ENCODE measurements at regions not wholly inside any gene's neighbourhood (a gene's known extent, or its start where the extent isn't known, plus 50 kb on each side); places are given as distances from the start of the nearest gene placed in this dataset.
"Not testable (repeated sequence)": the region's sequence is repeated elsewhere in the genome, so short reads cannot be mapped to it uniquely, and the experiment has no call there.

DNA sequence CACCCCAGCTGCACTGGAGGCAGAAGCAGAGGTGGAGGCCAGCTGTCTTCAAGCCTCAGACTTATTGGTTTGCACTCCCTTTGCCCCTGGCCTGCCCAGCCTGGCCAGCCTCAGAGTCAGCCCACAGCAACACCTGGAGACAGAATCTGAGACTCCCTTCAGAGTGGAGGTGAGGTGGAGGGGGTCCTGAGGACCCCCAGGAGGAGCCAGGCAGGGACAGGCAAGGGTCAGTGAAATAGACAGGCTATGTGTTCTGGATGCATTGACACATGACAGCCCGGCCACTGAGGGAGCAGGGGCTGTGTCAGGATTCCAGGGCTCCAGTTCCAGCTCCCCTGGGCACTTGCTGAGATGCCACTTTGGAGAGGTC lies 309.7 kb downstream of the MYCN start:
- no peak for DNase-seq

DNA sequence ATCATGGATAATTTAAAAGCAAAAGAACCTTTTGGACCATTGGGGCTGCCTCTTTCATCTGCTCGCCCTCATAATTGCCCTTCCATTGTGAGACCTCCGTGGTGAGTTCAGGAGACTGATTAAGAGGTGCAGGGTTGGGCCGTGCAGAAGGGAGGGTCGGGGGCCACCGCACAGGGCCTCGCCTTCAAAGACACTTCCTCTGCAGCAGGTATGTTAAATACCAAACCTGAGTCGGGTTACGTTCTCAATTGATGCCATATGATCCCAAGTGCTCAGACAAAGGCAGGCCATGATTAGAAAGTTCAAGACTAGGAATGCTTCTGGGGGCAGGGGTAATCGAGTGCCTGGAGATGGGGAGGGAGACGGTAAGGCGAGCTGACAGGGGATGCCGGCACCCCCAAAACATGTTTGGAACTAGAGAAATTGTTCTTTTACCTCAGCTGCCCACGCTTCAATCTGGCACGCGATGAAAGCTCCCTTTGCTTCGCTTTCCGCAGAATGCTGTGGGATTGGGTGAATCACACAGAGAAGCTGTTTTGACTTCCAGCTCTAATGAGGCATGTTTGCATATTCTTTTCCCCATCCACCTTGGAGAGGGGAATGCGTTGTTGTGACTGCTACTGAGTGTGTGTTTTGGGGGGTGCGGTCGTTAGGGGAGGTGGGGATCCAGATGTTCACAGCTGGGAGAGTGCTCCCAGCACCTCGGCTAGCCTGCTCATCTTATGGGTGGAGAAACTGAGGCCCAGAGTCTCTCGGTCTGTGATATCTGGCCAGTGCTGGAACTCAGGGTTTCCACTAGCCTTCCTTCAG lies 309.1 kb downstream of the MYCN start:
- no peak for DNase-seq

DNA sequence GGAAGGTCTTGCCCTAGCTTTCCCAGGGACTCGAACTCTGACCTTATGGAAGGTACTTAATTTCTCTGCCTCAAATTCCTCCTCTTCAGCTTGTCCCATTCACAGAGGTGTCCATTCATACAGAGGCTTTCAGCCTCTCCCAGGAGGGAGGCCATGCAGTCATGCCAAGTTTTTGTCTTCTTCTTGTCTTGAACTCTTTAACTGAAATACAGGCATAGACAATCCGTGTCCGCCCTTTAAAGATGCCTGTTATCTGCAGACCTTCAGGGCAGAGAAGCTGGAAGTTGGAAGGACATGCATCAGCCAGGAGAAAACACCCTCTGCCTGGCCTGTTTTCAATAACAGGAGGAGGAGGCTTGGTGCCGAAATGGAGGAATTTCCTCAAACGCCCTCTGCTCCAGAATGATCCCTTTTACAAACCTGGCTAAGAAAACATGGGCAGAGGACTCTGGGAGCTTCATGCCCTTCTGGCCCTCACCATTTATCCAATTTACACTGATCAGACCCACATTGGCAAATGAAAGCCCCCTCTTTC lies 308.3 kb downstream of the MYCN start:
- no peak for DNase-seq

DNA sequence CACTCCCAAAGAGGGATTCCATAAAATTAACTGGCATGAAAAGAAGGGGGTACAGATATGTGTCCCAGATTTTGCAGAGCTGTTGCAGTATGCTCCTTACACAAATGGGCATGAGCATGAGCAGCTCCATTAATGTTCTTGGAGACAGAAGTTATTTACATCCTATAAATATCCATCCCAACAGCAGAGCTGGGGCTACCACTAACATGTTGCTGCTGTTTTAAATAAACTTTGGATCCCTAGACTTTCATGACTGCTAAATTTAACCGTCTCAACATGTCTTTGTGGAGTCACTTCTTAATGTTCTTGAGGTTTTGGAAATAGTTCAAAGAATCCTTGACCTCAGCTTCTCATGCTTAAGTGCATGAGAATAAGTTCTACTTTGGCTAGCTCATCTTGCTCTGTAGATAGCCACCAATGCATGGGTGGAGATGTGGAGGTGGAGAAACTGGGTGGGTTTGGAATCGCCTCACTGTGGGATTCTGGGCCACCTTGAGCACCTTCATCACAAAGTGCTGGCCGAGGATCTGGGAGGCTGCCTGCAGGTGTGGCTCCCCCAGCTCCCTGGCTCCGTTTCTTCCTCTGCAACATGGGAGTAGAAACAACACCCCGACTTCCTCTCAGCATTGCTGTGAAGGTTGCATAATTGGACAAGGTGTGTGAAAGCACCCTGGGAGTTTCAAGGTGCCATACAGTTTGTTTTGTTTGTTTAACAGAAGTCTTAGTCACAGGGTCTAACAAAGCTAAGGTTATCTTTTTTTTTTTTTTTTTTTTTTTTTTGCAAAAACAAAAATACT lies 307.2 kb downstream of the MYCN start:
- no peak for DNase-seq

DNA sequence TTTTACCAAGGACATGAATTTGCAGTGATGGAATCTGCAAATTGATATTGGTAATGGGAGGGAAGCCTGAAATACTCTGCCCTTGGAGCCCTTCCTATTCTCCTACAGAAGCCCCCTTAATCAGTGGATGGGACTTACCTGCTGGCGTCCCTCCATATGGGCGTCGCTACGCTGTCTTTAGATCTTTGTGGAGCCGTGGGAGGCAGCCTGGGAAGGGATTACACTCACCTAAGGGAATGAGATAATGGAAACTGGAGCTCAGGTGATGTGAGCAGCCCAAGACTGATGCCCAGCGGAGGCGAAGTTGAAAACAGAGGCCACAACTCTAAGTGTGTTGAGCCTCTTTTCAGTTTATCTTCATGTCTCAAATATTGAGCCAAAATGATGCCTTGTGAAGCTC lies 306.6 kb downstream of the MYCN start:
- no peak for DNase-seq

DNA sequence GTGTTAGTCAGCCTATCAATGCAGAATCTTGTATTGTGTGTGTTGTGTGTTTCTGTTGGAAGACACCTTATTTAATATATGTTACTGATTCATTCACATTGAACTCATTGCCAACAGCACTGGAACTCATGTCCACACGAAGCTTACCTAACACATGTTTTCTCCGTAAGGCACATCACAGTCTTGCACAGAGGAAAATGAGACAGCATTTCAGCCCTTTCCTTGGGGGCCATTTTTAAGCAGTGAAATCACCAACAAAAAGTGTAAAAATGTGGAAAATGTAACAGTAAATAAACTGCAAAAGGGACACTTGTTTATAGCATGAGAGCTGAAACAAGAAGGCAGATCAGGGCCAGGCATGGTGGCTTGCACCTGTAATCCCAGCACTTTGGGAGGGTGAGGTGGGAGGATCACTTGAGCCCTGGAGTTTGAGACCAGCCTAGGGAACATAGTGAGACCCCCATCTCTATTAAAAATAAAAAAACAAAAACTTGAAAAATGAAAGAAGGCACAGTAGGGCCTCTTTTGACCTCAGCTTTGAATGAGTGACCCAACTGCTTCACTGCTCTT lies 306.0 kb downstream of the MYCN start:
- no peak for DNase-seq

DNA sequence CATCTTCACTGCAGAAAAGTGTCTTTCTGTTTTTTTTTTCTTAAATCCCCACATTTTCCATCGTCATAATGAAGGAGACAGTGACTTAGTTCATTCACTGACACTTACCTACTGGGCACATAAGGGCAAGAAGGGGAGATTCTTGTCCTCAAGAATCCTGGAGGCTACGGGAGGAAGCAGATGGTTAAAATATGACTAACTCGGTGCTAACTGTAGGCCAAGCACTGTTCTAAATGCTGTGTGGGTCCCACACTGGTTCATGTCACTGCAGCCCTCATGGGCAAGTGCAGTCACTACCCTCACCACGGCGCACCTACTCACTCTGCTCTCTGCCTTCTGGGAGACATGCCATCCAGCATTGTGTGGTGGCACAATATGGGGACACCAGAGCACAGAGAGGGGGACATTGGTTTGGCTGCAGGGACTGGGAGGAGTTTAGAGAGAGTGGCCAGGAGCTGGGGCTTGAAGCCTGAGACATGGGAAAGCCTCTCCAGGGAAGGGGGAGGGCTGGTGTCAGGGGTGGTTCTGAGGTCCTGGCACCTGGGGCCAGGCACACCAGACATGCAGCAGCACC lies 305.2 kb downstream of the MYCN start:
- no peak for DNase-seq

DNA sequence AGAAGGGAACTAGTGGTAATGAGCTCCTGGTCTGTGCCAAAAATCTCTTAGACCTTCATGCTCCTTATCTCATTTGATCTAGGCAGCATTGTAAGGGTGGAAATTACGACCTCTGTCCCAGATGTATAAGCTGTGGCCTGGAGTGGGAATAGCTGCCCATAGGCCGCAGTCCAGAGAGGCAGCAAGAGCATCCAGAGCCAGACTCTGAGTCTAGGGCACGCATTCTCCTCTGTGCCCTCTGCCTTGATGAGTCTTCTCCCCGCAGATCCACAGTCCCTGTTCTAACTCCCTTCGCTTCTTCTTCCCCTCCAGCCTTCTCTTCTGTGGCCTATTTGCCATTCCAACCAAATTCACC lies 304.6 kb downstream of the MYCN start:
- DNase-seq, result no peak

DNA sequence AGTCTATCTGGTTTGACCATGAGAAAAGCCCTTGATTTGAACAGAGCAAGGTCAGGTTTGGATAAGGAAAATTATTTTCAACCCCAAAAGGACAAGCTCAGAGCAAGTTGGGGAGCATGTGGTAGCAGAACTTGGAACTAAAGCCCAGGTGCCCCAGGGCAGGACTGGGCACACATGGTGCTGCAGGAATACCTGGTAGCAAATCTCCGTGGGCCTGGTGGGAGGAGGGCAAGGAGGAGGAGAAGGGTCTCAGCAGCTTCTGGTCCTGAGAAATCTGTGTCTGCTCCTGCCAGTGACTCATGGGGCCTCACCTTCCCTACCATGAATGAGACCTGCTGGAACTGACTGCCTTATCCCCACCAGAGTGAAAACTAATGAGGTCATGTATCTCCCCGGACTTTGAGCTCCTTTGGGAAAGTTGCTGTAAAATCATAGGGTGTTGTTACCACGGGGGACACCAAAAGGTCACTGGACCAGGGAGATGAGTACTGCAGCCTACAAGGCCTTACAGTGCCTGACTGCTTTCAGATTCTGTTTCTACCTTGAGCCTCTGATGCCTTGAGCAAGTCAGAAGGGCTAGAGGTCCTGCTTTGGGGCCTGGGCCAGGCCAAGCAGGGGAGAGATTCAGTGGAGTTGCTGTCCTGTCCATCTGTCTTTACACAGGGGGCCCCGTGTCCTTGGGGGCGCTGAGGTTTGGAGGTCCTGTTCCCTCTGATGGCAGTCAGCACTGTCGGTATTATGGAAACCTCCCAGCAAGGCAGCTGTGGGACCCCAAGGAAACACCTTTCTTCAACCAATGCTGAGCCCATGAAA lies 304.0 kb downstream of the MYCN start:
- no peak for DNase-seq

DNA sequence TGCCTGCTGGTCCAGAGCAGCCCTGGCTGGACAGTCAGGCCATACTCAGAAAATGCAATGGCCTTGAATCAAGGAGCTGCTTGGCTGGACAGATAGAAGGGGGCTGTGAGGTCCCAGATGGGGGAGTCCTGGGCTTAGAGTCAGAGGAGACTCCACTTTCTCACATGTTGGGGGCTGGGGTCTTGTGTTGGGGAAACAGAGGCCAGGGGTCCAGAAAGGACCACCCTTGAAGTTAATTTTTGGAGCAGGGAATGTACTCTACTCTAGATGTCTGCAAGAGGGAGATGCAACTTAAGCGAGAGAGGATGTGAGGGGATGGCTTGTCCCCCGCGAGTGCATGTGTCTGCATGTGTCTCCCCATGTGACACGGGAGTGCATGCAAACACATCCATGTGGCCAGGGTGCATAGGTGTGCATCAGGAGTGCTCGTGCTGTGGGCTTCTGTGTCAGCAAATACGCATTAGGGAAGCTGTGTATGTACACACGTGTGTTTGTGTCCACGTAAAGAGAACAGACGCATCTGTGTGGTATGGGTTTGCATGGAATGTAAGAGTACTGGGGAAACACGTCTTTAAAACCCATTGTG lies 303.2 kb downstream of the MYCN start:
- no peak for DNase-seq

DNA sequence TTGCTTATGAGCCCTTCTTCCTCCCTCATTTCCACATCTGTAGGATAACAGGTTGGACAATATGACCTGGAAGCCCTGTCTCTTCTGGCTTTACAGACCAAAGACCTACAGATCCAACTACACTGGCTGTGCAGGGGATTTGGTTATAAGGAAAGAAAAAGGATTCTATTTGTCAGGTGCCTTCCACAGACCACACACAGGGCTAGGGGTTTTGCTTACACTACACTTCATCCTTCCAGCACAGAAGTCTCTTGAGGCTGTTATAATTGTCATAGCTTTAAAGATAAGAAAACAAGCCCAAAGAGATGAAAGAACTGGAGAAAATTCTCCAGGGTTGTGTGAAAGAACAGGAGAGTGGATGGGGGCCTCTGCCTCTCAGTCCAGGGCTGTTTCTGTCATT lies 302.6 kb downstream of the MYCN start:
- no peak for DNase-seq

DNA sequence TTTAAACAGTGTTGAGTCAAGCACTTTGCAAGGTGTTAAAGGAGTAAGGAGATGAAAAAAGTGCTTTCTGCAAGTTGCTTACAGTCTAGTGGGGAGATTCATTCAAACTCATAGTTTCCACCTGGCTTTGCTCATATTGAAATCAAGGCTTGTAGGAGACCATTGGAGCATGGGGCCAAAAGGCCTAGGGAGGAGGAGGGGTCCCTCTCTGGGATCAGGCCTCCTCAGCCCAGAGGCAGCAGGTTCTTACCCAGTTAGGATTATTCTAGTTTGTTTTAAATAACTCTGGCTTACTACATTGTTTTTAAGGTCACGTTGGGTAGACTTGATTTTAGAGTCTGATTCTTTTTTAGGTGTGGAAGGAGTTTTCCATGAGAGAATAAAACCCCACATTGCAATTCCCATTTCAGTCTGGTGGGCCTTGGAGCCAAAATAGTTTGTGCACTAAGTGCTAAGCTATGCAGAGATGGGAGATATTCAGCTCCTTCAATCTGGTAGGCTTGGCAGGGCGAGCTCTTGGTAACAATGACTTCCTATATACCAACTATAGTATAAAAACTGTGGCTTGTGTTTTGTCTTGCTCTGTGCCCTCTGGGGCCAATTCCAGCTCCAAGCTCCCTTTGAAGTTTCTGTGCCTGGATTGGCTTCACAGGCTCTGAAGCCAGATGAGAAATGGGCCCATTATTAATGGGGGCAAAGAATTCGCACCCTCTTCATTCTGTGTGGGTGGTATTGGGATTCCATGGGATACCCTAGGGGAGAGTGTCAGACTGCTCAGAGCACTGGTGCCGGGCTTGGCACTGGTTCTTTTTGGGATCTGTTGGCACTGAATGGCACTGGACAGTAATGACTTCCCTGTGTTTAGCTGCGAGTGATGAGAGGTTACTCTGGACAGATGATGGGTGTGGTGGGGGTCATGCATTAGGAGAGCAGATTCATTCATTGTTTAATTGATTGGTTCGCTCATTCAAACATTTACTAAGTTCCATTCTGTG lies 301.1 kb downstream of the MYCN start:
- no peak for DNase-seq

DNA sequence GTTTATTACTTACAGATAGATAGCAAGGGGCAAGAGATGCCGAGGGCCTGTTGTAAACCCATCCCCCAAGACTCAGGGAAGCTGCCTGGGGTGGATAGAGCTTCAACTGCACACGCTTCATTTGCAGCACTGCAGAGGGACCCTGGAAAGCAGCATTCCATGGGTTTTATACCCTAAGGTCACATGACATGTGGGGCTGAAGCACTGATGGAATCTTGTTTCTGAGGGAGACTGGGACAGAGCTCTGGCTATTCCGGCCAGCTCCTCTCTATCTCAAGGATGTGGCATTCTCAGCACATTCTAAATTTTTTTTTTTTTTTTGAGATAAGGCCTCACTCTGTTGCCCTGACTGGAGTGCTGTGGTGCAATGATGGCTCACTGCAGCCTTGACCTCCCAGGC lies 300.1 kb downstream of the MYCN start:
- DNase-seq, result no peak

DNA sequence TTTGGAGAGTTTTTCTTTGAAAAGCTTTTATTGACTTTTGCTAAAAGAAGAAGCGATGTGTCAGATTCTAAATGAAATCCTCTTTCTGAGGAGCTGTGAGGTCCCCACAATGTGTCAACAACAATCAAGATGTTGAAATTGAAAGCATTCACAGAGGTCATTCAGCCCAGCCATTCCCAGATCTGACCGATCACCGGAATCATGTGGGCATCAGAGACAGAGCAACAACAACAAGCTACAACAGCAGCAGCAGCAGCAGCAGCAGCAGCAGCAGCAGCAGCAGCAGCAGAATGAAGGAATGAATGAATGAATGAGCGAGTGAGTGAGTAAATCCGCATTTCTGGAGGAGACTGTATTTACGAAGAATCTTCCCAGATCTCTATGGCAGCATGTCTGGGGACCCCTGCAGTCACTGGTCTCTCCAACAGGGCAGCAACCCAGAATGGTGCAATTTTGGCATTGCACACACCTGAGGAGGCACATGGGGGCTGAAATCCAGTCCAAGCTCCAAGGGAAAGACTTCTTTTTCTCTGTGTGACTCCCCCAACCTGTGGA lies 299.0 kb downstream of the MYCN start:
- DNase-seq, result no peak

DNA sequence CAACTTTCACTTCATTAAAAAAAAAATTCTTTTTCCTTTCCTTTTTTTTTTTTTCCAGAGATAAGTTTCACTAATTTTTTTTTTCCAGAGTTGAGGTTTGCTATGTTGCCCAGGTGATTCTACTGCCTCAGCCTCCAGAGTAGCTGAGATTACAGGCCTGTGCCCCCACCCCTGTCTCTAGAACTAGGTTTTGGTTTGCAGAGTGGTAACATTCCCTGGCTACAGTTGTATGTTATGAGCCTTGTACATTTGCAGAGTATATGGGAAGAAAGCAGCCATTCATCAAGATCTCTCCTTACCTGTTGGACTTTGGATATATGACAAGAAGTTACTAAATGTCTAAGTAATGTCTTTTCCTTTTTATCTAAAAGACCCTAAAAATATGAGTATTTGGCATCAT lies 298.4 kb downstream of the MYCN start:
- no peak for DNase-seq

DNA sequence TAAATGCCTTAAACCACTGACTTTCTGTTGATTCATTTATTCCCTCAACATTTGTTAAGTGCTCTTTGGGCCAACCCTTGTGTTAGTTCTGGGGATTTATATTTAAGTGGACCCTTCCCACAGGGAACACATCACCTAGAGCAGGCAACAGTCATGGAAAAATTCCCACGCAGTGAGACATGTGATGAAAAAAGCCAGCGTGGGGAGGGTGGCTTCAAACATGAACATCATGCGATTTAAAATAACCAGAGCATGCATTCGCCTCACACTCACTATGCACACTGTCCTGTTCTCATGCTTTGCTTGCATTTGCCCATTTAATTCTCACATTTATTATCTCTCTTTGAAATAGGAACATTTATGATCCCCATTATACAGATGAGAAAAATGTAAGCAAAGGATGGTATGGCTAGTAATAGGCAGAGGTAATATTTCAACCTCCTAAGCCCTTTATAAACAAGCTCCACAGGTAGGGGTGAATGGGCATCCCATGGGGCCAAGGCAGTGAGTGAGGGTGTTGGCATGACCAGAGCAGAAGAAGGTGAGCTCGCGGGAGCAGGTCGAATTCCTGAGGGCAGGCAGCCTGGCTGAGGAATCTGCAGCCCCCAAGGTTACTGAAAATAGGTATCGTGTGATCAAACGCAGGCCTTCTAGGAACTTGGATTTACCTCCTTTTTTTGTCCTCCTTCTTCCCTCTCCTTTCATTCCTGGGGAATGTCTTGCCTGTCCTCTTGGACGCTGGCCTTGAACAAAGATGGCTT lies 297.8 kb downstream of the MYCN start:
- no peak for DNase-seq

DNA sequence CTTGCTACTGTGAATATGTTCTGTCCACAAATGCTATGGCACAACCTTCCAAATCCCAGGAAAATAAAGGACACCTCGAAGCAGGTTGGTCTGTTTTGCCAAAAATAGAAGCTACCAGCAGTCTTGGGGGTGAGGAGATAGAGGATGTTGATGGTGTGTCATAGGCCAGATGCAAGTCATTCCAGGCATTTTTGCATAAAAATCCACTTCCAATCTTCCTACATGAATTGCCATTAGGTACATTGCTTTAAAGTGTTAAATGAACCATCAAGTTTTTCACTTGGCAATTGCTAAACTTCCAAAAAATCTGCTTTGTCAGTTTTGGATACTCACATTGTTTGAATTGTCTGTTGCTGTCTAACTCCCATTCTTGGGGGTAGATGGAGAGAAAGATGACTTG lies 295.4 kb downstream of the MYCN start:
- DNase-seq, result no peak

DNA sequence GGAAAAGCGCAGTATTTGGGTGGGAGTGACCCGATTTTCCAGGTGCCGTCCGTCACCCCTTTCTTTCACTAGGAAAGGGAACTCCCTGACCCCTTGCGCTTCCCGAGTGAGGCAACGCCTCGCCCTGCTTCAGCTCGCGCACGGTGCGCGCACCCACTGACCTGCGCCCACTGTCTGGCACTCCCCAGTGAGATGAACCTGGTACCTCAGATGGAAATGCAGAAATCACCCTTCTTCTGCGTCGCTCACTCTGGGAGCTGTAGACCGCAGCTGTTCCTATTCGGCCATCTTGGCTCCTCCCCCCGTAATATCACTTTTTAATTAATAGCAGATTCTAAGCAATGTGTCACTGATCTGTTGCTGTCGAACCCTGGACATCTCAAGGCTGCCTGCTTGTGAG lies 294.9 kb downstream of the MYCN start:
- DNase-seq, result not testable (repeated sequence)

DNA sequence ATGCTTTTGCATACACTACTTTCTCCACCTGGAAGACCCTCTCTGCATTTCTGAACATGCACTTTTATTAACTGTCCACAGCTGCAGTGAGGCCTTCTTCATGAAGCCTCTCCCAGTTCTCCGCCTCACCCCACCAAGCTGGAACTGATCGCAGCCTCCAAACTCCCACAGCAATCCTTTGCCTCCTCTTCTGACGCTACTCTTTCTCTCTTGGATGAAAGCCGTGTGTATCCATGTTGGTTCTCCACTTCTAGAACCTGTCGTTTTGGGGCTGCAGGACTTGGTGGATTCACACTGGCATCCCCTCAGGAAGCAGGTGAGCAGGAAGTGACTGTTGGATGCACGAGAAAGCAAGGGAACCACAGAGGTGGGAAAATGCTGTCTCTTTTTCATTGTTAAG lies 288.6 kb downstream of the MYCN start:
- DNase-seq, result no peak

DNA sequence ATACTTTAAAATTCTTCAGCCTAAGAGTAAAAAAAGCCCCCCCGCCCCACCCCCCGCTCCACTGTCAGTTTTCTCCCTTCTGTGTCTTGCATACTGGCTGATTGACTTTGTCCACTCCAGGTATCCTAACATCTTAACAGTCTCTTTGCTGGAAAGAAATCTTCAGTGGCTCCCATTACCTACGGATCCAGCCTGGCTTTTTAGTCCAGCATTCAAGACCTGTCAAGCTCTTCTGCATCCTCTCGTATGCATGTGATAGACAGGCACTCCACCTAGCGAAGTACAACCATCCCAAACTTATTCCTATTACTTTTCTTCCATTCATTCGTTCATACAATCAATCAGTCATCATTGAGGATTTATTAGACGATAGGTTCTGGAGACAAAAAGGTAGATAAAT lies 288.1 kb downstream of the MYCN start:
- no peak for DNase-seq

All from stimulated activated CD4-positive, alpha-beta T cell treated with anti-CD3 and anti-CD28 coated beads, Interleukin-2, amount 100 ng/mL, for 24 hours (primary cell).